ENCODE measurements at regions not wholly inside any gene's neighbourhood (a gene's known extent, or its start where the extent isn't known, plus 50 kb on each side); places are given as distances from the start of the nearest gene placed in this dataset.

- no peak for DNase-seq
These were observed 72.4 kb upstream of the IFNAR2 start for GRCh38 chr21:33157303-33157702.

GRCh38 chr21:33158654-33159053 lies 71.1 kb upstream of the IFNAR2 start:
- DNase-seq, result no peak

DNA sequence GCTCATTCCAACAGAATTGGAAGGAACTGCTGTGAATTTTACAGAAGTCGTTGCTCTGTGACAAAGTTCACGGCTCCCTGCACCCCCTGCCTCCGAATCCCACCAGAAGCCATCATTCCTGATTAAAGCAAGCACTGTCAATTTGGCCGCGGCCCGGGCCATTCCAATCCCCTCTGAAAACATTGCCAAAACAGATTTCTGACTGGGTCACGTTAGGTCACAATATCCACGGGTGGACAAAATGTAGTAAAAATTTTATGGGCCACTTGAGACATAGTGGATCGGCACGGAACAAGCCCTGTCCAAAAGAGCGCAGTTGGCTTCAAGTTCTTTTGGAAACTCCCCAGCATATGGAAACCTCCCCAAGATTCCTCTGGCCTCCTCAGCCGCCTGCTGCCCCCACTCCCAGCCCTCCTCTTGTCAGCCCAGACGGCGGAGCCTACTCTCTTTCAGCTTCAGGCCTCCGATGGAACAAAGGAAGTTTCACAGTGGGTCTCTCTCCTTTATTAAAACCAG lies 67.2 kb upstream of the IFNAR2 start:
- DNase-seq, result no peak

GRCh38 chr21:33168886-33169285 lies 60.9 kb upstream of the IFNAR2 start:
- no peak for DNase-seq

DNA sequence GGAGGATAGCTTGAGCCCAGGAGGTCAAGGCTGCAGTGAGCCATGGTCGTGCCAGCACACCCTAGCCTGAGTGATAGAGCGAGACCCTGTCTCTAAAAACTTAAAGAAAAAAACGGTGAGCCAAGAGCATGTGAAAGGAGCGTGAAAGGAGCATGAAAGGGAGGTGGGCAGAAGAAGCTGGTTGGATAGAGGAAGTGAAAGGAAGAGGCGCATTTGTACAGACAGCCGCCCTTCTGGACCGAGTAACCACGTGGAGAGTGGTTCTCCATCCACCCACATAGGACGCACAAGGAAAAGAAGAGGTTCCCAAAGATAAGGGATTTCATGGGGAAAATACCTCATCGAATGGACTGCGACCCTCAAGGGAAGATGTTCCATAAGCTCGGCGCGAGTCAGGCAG lies 60.4 kb upstream of the IFNAR2 start:
- no peak for DNase-seq

DNA sequence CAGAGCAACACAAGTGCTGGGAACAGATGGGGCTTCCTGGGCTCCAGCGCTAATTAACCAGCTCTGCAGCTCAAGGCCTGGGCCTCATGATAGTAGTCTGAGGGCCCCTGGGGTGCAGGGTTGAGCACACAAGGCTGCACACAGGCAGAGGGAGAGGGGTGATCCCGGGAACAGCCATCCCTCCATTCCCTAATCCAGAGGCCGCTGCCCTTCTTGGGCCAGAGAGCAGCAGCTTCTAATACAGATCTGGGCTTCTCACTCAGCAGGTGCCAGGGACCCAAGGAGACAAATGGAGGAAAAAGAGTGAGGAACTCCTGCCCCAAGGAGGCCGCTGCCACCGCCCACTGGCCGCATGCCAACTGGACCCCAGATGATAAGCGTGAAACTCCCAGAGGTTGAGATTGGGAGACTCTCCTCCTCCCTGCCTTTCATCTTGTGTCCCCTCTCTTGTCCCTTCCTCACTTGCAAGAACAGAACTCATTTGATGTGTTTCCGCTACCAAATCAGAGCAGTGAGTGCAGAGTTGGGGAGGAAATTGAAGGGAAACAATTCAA lies 58.0 kb upstream of the IFNAR2 start:
- no peak for DNase-seq

GRCh38 chr21:33174756-33175155 lies 55.0 kb upstream of the IFNAR2 start:
- DNase-seq, result no peak
